Pancreas (tissue), 10 donors: ENCODE measurements at regions not wholly inside any gene's neighbourhood (a gene's known extent, or its start where the extent isn't known, plus 50 kb on each side); places are given as distances from the start of the nearest gene placed in this dataset.
A peak's percentile ranks its signal among the peaks of the same experiment; 100 is the strongest.

Source experiments
- ATAC-seq, 4 donors: fragments of 200-7000 bp; cut with Tn5 transposase; one replicate each; pipeline versions ENCODE4 v1.8.0 to v1.9.1; 2020; ENCODE audit warnings: mild to moderate bottlenecking in 4 of 4, moderate library complexity in 4 of 4
- DNase-seq, 6 donors: peaks; one replicate each; pipeline ENCODE4 v3.0.0-alpha.2; 2020
- FAIRE-seq: peaks from 2 replicates; lab custom pipeline; 2012; peaks lifted over from hg19 to GRCh38; lab: Jason Lieb, UNC
- H3K27ac ChIP-seq, 4 donors: fragments of 200-600 bp; sonication (generic); 1 replicate in 3 of 4; 2 replicates in 1 of 4; pipeline versions ENCODE4 v1.5.0 to v1.8.0; 2020
- H3K27me3 ChIP-seq, 4 donors: fragments of 200-600 bp; one replicate each; pipeline ENCODE4 v1.8.0; 2021
- H3K36me3 ChIP-seq, 3 donors: fragments of 200-600 bp; sonication (generic) in 1 of 3; one replicate each; pipeline versions ENCODE4 v1.5.0 to v1.8.0; 2020 to 2021
- H3K4me1 ChIP-seq, 3 donors: fragments of 200-600 bp; one replicate each; pipeline ENCODE4 v1.8.0; 2021
- H3K4me3 ChIP-seq, 4 donors: fragments of 200-600 bp; sonication (generic) in 2 of 4; one replicate each; pipeline versions ENCODE4 v1.5.0 to v1.8.0; 2020 to 2021
- H3K9me3 ChIP-seq, 4 donors: fragments of 200-600 bp; one replicate each; pipeline ENCODE4 v1.8.0; 2021
- CTCF ChIP-seq, 4 donors: fragments of 200-600 bp; sonication (generic) in 3 of 4; IDR thresholded peaks; one replicate each; pipeline versions ENCODE4 v1.5.0 to v1.8.0; 2021; ENCODE audit warnings: antibody characterized with exemption in 4 of 4
- WGBS, 2 donors: extraction: QIAGEN DNeasy Blood & Tissue Kit; methylation state at CpG; one replicate each; pipeline ENCODE4 v1.1.7; 2013; 5-methylcytosine and 5-hydroxymethylcytosine counted together
- intact Hi-C, 3 donors: fragments of 100-400 bp; cut with DNase I; formaldehyde crosslinking; loops; one replicate each; pipeline versions ENCODE4 v1.11.1 to v1.14.2; 2022
- donor health status: healthy with polysubstance abuse.
- donor health status: DM: no; HTN: no; CAD: no; lungs with moderate emphysema.
- donor health status: DM: no; HTN: no; CAD: no.
- donor health status: control.
- donor health status: control.
- donor health status: Bipolar disorder and iron deficiency.
- donor health status: DM: yes; HTN: yes; CAD: no.
- donor health status: DM: no; HTN: no; CAD: no.
- donor health status: DM: no; HTN: no; CAD: no.
- donor health status: DM: yes; HTN: yes; CAD: no.

GRCh38 chr18:10400534-10401307, 53.7 kb upstream of the APCDD1 start:
- 72 to 81% methylated on average over 11 of the region's 11 CpGs for WGBS, 2 donors
- DNase-seq = no peak
- ATAC-seq = peak in 1 of 4 donors; percentile 37
- intact Hi-C loops = no loop called here
- Histone ChIP-seq H3K4me3 (no peak overlapping the region), H3K36me3 (no peaks in the 10 kb centered on the region), H3K9me3 (no peaks in the 10 kb centered on the region), H3K27ac (no peak overlapping the region), H3K27me3 (no peaks in the 10 kb centered on the region), H3K4me1 (peaks cover 0 to 5% (median 0%) of the 10 kb centered on the region in 3 donors)
- no peak for FAIRE-seq
- TF ChIP-seq CTCF (IDR thresholded peaks at IDR 0.05) = no peak

DNA sequence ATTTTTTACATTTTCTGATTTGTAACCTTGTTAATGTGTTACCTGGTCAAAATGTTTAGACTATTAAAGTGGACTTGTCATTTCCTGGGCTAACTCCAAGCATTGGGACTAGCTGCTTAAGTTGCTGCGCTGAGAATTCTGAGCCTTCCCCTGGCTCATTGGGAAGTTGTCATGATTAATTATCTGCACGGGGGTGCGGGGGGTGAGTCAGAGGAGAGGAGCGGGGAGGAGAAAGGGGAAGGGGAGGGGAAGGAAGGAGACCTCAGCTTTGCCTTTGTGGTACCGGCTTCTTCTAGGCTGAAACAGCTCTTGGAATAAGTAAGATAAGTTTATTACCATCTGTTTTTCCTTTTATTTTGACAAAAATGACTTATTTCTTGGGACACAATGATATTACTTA, 52.9 kb upstream of the APCDD1 start:
- no peaks in the 10 kb centered on the region for H3K9me3 ChIP-seq
- peaks cover 0 to 5% (median 0%) of the 10 kb centered on the region in 3 donors for H3K4me1 ChIP-seq
- ATAC-seq (peak in 3 of 4 donors; percentile 51 to 69 (median 55)), DNase-seq (peak in 1 of 6 donors; percentile 20), FAIRE-seq (no peak)
- no peak overlapping the region for H3K27ac ChIP-seq
- TF ChIP-seq CTCF (IDR thresholded peaks at IDR 0.05) = no peak
- H3K4me3 ChIP-seq = no peak overlapping the region
- H3K27me3 ChIP-seq = no peaks in the 10 kb centered on the region
- H3K36me3 ChIP-seq = no peaks in the 10 kb centered on the region
- 28 to 35% methylated on average over 4 of the region's 5 CpGs for WGBS, 2 donors
- intact Hi-C loops = no loop called here

GRCh38 chr18:10401930-10402329, 52.5 kb upstream of the APCDD1 start:
- WGBS, 2 donors = 85 to 88% methylated on average over 6 of the region's 6 CpGs
- no peaks in the 10 kb centered on the region for H3K27me3 ChIP-seq
- intact Hi-C loops = no loop called here
- DNase-seq = no peak
- TF ChIP-seq CTCF (IDR thresholded peaks at IDR 0.05) = no peak
- H3K4me1 ChIP-seq = peaks cover 0 to 5% (median 0%) of the 10 kb centered on the region in 3 donors
- H3K9me3 ChIP-seq = no peaks in the 10 kb centered on the region
- no peaks in the 10 kb centered on the region for H3K36me3 ChIP-seq
- H3K4me3 ChIP-seq = no peak overlapping the region
- H3K27ac ChIP-seq = no peak overlapping the region
- no peak for FAIRE-seq
- ATAC-seq = no peak

GRCh38 chr18:10402871-10403559, 51.4 kb upstream of the APCDD1 start:
- ATAC-seq = no peak
- no peaks in the 10 kb centered on the region for H3K9me3 ChIP-seq
- WGBS, 2 donors = 81 to 90% methylated on average over 8 of the region's 8 CpGs
- no peak for DNase-seq
- H3K4me3 ChIP-seq = no peak overlapping the region
- FAIRE-seq = no peak
- TF ChIP-seq CTCF (IDR thresholded peaks at IDR 0.05) = no peak
- intact Hi-C loops = no loop called here
- no peak overlapping the region for H3K27ac ChIP-seq
- H3K36me3 ChIP-seq = no peaks in the 10 kb centered on the region
- H3K27me3 ChIP-seq = no peaks in the 10 kb centered on the region
- peaks cover 0 to 5% (median 0%) of the 10 kb centered on the region in 3 donors for H3K4me1 ChIP-seq

DNA sequence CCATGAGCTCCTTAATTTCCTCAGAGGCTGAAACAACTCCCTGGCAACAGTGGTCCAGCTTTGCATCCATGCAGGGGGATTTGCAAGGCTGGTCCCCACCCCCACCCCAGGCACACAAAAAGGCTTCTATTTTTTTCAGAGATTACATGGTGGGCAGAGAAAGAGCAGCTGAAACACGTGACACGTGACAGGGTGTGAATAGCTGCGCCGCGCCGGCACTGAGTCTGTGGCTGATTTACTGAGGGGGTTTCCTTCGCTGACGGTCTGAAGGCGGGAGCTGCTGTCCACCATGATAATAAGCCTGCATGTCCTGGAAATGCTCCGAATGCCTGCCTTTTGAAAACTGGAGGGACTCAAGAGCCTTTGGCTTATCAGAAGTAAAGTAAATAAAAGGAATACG, 50.7 kb upstream of the APCDD1 start:
- DNase-seq = no peak
- H3K4me1 ChIP-seq = peaks cover 0 to 5% (median 1%) of the 10 kb centered on the region in 3 donors
- 92 to 93% methylated on average over 11 of the region's 11 CpGs for WGBS, 2 donors
- no peak for FAIRE-seq
- no peaks in the 10 kb centered on the region for H3K27me3 ChIP-seq
- no peaks in the 10 kb centered on the region for H3K36me3 ChIP-seq
- intact Hi-C loops = no loop called here
- no peak overlapping the region for H3K27ac ChIP-seq
- H3K9me3 ChIP-seq = no peaks in the 10 kb centered on the region
- ATAC-seq = no peak
- H3K4me3 ChIP-seq = no peak overlapping the region
- no peak for TF ChIP-seq CTCF (IDR thresholded peaks at IDR 0.05)
